Nucleus accumbens (tissue), 56 donors: ENCODE measurements at regions not wholly inside any gene's neighbourhood (a gene's known extent, or its start where the extent isn't known, plus 50 kb on each side); places are given as distances from the start of the nearest gene placed in this dataset.
"Not testable (repeated sequence)": the region's sequence is repeated elsewhere in the genome, so short reads cannot be mapped to it uniquely, and the experiment has no call there.

Experiments used
- DNase-seq, 56 donors: peaks; one replicate each; lab custom pipeline; 2025; lab: John Stamatoyannopoulos, UW

DNA sequence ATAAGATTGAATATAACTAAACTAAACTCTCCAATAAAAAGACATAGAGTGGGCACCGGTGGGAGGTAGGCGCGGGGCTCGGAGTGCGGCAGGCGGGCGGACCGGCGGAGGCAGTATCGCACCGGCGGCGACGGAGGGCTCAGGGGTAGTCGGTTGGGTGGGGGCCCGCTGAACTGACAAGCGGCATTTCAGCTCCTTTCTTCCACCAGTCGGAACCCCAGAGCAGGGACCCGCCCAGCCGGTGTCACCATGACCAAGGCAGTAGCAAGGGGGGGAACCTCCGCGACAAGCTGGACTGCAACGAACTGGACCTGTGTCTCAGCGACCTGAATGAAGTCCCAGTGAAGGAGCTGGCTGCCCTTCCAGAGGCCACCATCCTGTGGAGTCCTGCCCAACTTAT lies 156.7 kb downstream of the HINT1 start:
- no peak for DNase-seq

DNA sequence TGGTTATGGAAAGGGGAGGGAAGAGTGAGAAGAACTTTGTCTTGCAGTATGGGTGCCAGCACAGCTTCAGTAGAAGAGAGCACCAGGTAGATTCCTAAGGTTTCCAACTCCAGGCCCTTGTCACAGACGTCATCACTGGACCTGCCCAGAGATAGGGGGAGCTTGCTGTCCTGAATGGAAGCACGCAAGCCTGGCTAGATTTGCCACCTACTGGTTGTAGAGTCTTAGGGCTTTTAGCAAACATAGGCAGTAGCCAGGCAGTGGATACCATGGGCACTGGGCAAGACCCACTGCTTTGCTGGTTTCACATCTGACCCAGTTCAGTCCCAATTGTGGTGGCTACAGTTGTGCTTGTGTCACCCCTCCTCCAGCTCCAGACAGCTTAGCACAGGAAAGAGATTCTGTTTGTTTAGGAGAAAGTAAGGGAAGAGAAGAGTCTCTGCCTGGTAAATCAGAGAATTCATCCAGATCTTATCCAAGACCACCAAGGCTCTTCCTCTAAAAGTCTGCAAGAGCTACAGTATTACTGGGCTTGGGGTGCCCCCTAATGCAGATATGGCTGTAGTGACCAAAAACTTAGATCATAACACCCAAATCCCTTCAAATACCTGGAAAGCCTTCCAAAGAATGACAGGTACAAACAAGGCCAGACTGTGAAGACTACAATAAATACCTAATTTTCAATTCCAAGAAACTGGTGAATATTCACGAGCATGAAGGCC lies 158.9 kb downstream of the HINT1 start:
- DNase-seq = no peak

DNA sequence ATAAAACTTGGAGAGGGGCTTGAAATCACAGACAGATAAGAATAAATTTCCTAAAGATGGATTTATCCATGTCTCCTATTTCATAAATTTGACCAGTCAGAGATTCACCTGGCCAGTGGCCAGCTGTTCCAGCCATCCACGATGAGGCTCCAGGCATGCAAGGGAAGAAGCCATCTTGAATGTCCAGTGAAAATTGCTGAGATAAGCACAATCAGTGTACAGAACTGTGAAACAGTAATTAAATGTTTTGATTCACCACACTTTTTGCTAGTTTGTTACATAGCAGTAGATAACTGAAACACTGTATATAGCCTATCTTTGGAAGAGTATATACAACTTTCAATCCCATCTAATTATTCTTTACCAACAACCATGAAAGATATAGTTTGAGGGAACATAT lies 163.5 kb downstream of the HINT1 start:
- DNase-seq = no peak

DNA sequence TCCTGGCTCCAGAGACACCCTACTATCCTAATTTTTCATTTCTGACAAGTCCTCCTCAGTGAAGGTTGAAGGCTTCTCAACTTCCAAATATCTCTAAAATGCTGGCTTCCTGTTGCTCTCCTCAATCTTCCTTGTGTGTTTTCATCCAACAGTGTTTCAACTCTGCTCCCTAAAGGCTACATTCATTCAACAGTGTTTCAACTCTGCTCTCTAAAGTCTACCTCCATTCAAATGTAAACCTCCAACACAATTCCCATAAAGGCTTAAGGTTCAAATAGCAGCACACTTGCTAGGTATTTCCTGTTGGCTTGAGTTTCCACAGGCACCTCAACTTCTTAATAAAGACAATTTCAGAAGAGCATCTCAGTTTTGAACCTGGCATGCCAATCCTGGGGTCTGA lies 164.8 kb downstream of the HINT1 start:
- no peak for DNase-seq

DNA sequence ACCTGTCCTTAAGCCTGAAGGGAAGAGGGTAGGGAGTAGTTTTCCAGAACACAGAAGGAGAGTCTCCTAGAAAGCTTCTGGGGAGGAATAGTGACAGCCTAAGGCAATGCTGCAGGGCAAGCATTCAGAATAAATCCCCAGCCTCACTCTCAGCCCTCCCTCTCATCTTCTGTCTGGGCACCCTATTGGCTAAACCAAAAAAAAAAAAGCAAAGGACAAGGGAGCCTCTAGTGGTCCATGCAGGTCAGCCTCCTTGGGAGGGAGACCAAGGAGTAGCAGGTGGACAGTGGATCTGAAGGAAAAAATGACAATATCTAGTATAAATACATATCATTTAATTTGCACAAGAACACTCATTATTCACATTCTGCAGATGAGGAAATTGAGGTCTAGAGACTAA lies 168.3 kb downstream of the HINT1 start:
- DNase-seq = not testable (repeated sequence)

DNA sequence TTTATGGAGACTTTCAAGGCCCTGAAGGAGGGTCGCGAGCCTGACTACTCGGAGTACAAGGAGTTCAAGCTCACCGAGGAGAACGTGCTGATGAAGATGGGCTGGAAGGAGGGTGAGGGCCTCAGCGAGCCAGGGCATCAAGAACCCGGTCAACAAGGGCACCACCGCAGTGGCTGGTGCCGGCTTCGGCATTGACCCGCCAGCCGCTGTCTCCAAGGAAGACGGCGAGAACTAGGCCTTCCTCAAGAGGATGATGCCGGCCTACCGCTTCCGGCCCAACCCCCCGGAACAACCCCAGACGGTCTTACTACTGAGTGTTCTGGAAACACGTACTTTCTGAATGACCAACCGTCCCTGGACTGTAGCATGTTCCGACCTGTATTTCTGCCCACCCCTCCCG lies 169.2 kb downstream of the HINT1 start:
- DNase-seq = no peak

DNA sequence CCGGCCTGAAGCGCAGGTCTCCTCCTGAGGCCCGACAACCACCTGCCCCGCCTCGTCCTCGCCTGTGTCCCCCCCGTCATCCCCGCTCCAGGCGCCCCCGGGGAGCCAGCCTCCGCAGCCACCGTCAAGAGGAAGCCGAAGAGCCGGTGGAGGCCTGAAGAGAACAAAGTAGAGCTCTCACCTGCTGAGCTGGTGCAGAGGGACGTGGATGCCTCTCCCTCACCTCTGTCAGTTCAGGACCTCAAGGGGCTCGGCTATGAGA lies 169.9 kb downstream of the HINT1 start:
- no peak for DNase-seq

DNA sequence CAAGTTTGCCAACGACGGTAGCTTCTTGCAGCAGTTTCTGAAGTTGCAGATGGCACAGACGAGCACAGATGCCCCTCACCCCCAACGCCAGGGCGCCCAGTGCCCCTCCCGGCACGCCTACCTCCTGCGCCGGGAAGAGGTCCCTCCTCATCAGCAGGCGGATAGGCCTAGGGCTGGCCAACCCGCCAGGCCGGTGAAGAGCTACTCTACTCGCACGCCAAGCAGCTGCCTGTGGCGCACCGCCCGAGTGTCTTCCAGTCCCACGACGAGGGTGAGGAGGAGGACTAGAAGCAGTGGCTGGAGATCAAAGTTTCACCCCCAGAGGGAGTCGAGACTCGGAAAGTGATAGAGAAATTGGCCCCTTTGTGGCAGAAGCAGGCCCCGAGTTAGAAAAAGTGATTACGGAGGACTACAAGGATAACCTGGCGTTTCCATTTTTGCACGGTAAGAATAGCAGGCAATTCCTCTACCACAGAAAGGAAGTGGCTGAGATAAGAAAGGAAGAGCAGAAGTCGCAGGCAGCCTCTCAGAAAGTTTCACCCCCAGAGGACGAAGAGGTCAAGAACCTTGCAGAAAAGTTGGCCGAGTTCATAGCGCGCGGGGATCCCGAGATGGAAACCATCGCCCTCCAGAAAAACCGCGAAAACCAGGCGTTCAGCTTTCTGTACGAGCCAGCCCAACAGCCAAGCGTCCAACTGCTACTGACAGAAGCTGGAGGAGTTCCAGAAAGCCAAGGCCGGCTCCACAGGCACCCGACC lies 170.4 kb downstream of the HINT1 start:
- no peak for DNase-seq

DNA sequence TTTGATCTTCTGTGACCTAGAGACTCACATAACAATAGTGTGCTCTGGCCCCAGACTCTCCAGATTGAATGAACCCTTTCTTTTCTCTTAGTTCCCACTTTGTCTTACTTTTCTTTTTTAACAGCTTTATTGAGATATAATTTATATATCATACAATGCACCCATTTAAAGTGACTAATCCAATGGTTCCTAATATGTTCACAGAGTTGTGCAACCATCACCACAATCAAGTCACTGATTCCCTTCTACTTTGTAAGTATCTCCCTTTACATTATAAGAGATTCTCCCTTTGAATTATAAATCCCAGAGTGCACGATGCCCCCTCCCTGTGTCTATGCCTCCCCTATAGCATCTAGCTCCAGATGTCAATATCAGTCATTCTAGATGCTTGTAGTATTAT lies 172.4 kb downstream of the HINT1 start:
- no peak for DNase-seq

DNA sequence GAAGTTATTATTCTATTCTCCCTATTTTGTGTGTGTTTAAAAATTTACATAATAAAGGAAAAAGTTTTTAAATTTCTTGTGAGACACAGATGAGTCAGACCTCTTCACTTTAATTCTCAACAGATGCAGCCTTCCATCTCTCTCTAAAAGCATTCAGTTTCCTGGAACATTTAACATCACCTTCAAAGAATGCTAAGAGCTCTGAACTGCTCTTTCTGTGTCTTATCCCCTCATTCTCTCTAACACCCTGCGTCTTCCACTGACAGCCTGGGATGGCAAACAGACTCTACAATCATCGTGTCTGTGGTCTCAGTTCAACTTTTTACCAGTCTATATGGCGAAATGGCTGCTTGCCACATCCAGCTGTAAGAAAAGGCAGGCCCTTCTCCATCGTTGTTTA lies 173.0 kb downstream of the HINT1 start:
- DNase-seq = no peak

DNA sequence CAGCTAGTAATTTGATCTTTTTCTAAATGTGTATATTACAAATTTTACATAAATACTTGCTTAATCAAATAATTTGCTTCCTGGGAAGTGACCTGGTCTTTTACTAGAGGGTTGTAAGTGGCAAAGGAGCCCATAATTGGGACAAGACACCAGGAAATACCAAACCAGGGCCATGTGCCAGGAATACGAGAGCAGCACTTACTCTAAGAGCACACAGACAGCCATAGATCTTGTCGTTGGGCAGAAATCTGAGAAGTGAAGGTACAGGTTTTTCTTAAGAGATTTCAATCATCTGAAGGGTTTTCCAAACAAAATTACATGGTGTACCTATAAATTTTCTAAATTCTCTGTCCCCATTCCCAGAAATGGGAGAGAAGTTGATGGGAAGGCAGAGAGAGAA lies 179.3 kb downstream of the HINT1 start:
- no peak for DNase-seq

DNA sequence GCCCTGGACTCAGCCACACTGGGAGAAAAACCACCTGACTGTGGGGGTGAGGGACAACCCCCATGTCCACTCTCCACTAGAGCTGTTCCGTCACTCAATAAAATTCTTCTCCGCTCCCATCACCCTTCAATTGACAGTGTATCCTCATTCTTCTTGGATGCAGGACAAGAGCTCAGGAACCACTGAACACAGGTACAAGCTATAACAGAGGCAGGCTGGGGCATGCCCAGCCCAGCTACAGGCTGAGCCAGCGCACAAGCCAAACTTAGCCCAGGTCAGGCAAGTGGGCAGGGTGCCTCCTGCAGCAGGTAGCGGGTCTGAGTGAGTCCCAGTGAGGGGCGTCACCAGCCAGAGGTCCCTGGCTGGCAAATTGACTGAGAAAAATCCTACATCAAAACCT lies 183.4 kb downstream of the HINT1 start:
- no peak for DNase-seq

DNA sequence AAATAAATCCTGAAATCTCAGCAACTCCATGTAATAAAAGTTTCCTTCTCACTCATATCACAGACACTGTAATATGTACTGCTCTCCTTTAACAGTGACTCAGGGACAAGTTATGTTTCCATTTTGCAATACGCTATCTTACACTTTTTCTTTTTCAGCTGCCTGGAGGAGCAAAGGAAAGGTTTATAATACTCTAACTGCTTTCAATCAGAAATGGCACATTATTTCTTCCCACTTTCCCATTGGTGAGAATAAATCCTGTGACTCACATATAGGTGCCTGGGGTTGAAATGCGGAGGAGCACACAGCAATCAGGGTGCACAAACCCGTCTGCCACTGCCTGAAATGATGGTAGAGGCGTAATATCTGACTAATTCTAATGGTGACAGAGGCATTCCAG lies 186.6 kb downstream of the HINT1 start:
- no peak for DNase-seq

DNA sequence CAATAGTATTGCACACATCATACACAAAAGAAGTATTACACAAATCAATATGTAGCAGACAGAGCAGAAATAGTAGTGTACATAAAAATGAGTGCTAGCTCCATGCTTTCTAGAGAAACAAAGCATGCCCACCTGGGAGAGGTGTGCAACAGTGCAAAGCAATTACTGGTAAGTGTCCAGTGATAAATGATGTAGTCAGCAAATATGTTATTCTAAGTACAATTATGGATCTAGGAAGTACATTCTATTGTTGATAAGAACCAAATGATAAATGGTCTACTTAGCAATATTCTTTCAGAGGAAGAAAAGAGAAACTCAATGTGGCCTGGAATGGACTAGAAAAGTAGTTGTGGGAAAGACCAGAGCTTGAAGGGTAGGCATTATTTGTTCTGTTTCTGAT lies 188.6 kb downstream of the HINT1 start:
- DNase-seq = no peak

DNA sequence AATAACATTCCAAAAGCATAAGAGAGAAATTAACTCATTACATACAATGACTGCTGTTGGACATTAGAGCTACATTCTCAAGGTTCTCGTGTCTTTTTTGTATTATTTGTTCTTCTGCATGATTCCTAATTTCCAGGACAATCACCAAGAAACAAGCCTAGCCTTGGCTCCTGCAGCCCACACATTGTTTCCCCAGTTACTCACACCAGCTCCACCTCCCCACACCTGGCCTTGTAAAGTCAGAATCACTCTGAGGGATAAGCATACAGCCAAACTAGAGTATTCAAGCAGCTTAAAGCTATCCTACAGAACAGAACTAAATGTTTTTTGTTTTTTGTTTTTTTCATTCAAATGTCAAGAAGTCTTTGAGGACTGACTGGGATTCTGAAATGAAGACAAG lies 189.2 kb downstream of the HINT1 start:
- DNase-seq = no peak

DNA sequence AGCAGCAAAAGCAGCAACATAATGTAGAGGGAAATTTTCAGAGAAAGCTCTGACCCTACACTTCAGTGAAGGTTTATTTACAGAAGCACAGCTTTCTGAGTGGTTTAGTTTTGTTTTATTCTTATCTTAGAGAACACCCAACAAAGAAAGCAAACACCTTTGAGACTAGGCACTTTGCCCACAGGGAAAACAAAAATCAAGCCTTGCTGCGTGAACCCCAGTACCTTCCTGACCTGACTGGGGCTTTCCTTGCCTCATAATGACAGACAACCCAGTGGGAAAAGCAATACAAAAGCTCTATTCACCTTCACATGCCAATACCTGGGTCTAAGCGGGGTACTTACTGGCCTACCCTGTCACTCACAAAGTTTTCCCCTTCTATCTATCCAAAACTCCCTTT lies 189.8 kb downstream of the HINT1 start:
- DNase-seq = no peak

DNA sequence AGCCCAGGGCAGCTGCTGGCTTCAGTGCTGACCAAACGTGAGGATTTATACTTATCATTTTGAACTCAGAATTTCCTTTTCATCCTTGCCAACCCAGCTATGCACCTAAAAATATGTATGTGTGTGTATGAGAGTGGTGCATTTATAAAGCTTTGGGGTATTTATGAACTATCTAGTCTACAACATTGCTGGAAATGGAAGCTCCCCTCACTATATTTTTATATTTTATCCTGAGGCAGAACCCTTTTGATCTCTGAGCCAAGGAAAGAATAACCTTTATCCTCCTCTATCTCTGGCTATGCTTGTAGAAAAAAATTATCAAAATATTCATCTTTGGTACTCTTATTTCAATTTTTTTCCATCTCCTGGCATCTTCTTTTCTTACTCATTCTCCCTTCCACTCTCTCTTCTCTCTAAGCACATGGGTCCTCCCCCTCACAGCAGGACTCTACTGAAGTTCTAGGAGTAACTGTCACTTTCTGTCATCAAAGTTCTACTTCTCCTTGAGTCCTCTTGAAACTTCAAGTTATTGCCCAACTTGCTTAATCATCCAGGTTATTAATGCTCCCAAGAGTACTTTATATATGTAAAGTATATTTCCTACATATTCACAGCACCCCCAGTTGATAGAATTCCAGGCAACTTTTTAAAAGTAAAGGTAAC lies 190.9 kb downstream of the HINT1 start:
- no peak for DNase-seq

DNA sequence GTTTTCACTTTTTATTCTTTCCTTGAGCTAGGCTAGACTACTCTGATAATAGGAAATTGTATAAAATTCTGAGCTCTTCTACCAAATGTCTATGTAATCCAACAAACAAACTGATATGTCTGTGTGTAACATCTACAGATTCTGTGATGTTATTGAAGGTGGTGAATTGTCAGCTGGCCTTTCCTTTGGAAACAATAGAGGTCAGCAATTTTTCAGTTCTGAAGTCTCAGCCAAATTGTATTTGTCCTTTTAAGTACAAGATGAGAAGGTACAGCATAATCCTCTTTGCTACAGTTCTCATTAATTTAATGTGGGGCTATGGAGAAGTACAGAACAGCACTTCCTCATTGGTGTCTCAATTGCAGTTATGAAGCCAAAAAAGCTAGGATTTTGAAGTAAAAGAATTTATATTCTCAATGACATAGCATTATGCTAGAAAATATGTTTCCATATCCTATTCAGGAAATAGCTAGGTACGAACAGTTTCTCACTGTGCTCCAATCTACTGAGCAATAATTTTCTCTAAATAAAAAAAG lies 198.0 kb downstream of the HINT1 start:
- no peak for DNase-seq

DNA sequence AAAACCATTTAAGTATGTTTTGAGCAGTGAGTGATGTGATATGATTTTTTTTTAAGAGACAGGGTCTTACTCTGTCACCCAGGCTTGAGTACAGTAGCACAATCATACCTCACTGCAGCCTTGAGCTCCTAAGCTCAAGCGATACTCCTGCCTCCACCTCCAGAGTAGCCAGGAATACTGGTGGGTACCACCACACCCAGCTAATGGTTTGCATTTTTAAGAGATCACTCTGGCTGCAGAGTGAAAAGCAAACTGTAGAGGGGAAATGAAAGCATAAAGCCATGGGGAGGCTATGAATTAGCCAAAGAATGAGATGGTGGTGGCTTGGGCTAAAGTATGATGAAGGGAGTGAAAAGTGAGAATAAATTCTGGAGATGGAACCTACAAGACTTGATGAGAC lies 199.1 kb downstream of the HINT1 start:
- no peak for DNase-seq

DNA sequence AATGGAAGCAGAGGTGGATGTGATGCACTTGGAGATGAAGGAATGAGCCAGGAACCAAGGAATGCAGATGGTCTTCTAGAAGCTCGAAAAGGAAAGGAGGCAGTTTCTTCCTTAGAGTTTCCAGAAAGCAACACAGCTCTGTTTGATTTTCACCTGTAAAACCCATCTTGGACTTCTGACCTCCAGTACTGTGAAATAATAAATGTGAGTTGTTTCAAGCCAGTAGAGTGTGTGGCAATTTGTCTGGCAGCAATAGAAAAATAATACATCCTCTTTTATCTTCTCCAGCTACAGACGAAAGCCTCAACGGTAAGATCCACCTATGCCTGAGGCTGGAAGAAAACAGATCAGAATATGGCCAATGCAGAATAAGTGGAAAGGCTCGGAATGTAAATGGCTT lies 199.7 kb downstream of the HINT1 start:
- no peak for DNase-seq

DNA sequence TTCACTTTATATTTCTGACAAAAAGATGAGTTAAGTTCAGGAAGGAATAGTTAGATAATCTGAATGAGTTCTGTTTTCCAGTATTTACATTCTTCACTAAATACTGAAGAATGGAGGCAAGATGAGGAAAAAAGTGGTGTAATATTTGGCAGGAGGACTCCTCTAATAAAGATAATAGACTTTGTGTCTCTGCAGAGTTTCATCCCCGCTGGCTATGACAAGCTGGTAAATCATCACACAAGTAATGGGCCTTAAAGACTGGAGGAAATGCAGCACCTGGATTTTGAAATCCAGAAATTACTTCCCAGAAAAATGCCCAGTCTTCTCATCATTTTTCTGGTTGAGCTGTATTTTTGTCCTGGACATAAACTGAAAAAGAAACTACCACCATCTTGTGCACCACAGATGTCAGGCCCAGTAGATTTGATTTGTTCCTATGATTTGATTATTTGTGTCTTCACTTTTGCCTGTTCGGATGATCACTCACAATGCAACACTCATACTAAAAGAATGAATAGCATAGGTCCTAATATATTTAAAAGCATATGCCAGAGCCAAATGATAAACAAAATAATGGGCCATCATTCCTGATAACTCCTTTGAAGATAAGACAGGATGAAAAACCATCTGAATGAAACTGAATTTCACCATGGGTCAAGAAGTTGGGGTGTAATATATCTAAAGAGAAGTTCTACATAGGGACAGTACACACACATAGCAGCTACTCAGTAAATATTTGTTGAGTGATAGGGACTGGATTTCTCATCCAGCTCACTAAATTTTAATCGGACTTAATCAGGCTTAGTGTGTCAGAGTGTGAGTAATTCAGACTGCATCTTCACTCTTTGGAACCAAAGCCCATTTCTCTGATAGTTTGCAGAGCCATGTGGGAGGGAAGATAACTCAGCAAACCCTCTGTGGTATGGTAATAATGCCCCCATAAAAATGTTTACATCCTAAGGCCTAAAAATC lies 200.5 kb downstream of the HINT1 start:
- no peak for DNase-seq
